ENCODE measurements at regions not wholly inside any gene's neighbourhood (a gene's known extent, or its start where the extent isn't known, plus 50 kb on each side); places are given as distances from the start of the nearest gene placed in this dataset.
A peak's percentile ranks its signal among the peaks of the same experiment; 100 is the strongest.
"Not testable (repeated sequence)": the region's sequence is repeated elsewhere in the genome, so short reads cannot be mapped to it uniquely, and the experiment has no call there.

DNA sequence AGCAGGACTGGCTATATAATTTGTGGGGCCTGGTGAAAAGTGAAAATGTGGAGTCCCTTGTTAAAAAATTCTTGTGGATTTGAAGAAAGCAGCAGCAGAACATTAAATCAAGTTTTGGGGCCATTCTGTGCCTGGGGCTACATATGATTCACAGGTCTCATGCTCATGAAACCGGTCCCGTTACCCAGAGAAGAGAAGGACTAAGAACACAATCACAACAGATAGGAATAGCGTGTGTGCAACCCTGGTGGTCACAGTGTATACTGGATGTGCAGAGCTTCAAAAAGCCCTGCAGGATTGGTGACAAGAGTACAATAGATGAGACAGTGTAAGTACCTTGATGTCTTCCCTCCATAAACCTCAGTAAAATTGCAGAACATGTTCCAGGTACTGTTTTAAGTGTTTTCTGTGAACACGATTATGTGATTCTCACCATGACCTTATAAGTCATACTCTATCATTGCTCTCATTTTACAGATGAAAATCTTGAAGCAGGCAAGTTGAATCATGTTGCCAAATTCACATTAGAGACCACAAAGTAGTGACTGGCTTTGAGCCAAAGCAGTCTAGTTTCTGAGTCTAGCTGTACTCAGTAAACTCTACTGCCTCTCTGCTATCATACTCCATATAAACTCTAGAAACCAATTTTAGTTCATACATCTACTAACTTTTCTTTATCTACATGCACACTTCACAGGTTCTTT is 636.5 kb downstream of the TAF11L14 start:
- no peak for DNase-seq

DNA sequence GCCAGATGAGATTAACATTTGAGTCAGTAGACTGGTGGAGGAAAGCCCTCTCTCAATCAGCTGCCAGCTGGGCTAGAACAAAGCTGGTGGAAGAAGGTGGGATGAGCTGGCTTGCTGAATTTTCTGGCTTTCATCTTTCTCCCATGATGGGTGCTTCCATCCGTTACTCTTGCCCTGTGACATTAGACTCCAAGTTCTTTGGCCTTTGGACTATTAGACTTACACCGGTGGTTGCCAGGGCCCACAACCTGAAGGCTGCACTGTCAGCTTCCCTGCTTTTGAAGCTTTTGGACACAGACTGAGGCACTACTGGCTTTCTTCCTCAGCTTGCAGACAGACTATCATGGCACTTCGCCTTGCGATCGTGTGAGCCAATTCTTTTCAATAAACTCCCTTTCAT is 642.7 kb downstream of the TAF11L14 start:
- DNase-seq = no peak

DNA sequence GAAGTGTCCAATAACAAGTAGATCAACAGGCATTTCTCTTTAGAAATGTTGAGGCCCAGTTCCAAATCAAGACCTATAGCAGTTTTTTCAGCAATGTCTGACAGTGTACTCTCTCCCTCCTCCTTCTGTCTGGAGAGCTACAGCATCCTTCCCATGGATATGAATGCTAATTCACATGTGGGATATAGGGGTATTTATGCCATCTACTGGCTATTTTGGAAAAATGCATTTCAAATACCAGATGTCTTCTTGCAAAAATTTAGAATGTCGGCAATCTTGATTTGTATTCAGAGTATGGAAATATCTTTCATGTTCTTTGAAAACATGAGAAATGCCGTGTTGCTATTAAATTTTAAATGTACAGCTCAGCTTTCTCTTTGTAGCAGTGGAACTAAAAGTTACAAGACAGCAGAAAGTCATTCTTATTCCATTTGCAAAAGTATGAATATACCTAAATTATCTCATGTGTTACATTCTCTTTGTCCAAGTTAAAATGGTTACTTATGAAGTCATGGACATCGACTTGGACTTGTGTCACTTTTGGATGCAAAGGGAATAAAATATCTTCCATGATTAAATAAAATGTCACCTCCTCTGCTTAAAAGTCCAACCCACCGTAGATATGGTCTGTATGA is 647.8 kb downstream of the TAF11L14 start:
- DNase-seq = peak; percentile 8

DNA sequence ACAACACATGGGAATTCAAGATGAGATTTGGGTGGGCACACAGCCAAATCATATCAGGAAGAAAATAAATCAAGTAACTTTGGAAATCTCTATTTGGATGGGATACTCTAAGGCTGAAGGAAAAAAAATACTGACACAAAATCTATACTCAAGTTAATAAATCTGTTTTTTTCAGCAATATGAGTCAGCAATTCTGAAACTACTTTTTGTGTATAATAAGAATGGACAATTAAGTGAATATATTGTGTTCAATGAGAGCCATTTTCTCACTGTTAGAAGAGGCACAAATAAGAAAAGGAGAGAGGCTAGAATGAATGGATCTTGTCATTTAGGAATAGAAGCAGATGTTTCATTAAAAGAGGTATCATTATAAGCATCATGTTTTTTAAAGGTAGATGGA is 651.0 kb downstream of the TAF11L14 start:
- DNase-seq = no peak

DNA sequence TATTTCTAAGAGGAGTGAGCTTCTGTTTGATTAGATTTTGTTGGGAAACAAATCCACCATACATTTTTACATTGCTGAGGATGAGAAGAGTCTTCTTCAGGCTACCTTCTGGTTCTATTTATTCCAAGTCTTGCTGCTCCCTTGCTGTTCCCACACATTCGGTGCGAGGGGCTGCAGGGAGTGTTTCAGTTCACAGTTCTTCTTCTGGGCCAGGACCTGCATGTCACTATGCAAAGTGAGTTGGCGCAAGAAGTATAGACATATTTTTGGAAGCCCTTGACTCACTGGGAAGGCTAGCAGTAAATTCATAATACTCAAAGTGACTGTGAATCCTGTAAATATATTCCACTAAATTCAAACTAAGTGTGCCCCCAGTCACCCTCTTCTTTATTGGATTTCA is 657.9 kb downstream of the TAF11L14 start:
- no peak for DNase-seq

- not testable (repeated sequence) for DNase-seq
These were observed 661.4 kb downstream of the TAF11L14 start for GRCh38 chr5:18295696-18296095.

GRCh38 chr5:18299166-18299565 is 664.9 kb downstream of the TAF11L14 start:
- DNase-seq = no peak

DNA sequence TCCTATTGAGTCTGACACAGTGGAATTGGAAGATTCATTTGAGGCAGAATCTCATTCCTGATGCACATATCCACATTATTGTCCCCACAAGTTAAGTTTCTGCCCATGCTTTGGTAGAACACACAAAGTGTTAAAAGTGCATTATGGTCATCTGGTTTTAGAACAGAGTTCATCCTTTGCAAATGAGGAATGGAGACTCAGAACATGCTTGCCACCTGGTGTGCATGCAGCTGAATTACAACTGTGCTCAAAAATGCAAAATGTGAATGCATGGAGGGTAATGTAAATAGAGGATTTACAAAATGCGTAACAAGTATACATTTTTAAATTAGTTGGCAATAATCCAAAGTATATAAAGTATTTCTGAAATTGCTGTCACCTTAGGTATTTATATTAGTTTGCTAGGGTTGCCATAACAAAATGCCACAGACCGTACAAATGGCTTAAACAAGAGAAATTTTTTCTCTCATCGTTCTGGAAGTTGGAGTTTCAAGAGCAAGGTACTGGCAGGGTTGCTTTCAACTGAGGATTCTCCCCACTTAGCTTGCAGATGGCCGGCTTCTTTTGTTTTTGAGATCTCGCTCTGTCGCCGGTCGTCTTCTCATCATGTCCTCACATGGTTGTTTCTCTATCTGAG is 671.1 kb downstream of the TAF11L14 start:
- DNase-seq = no peak

- no peak for DNase-seq
These were observed 677.0 kb downstream of the TAF11L14 start for GRCh38 chr5:18311266-18311665.

GRCh38 chr5:18312016-18312415 is 677.8 kb downstream of the TAF11L14 start:
- no peak for DNase-seq

DNA sequence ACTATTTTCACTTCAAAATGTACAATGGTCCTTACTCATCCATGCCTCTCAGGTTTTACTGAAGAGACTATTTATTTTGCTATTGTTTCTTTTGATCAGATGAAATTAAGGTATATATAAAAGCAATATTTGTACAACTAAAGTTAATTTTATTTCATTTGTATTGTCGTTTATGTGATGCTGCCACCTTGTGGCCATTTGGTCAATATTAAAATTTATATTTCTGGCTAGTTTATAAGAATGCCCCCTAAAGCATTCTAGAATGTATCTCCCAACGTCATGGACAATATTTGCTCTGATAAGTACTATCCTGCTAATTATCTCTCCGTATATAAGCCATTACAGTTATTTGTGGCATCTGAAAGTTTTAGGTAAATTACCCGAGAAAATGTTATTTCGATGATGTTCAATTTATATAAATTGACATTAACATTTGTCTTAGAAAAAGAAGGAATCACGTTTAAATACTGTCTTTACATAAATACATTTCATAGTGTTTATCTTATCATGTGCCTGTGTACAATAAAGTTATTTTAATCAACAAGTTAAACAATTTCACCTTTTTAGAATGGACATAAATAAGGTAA is 680.0 kb downstream of the TAF11L14 start:
- DNase-seq = no peak

DNA sequence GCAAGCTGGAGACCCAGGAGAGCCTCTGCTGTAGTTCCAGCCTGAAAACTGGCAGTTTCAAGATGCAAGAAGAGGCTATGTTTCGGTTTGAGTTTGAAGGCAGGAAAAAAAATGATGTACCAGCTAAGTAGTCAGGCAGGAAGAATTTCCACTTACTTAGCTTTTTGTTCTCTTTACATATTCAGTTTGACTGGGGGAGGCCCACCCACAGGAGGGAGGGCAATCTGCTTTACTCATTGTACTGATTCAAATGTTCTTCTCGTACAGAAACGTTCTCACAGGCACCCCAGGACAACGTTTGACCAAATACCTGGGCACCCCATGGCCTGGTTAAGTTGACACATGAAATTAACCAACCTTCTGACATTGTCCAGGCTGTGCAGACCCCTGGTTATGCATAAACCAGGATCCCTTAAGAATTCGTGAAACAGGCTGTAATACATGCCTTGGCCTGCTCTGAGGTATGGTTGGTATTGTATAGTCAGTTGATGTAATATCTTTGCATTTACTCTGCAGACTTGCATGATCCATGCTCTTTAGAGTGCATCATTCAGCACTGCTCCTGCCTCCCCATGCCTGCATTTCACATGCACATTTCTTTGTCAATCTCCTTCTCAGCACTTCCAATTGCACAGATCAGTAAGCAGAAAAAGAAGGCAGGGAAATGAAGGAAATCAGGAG is 687.1 kb downstream of the TAF11L14 start:
- no peak for DNase-seq

DNA sequence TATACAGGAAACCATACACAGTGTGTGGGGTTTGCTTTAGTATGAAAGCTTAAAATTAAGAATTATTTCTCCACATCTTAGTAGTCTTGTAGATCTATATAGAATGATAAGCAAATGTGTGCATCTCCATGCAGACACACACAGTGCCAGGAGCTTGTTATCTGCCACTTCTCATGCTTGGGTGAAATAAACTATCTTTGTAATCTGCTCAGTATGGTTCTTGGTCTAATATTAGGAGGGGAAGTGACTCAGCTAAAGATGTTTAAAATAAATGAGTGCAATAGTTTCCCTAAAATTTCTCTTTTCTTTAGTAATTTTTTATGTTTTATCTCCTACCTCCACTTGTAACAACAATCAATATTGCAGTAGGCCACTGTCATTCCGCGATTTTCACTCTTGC is 689.6 kb downstream of the TAF11L14 start:
- DNase-seq = no peak

GRCh38 chr5:18325431-18325830 is 691.2 kb downstream of the TAF11L14 start:
- no peak for DNase-seq

GRCh38 chr5:18329328-18329727 is 695.1 kb downstream of the TAF11L14 start:
- no peak for DNase-seq

DNA sequence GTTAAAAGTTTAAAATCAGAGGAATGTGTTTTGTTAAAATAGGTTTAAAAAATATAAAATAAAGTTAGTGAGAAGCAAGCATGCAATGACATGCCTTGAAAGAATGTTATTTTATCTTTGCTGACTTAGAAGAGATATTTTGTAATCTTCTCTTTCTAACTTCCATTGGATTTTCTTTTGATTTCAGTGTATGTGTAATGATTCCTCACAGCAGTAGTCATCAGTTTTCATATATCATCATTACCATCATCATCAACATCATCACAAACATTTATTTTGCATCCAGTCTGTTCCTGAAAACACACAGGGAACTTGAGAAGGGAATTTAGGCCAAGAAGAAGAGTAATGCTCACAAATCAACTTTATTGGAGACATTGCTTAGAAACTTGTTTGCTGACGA is 699.6 kb downstream of the TAF11L14 start:
- DNase-seq = no peak

DNA sequence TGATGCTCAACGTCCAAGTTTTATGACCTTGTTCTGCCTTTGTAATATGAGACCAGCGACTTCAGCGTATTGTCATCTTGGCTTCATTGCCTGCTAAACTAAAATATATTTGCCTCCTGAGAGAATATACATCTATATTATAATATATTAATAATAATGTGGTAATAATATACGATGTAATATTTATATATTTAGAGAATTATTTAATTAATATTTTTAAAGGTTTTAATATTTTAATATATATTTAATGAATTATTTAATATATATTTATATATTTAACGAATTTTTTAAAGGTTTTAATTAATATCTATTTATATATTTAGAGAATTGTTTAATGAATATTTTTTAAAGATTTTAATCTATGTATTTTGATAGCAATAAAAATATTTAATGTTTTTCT is 700.7 kb downstream of the TAF11L14 start:
- DNase-seq = no peak

- no peak for DNase-seq
These were observed 720.6 kb downstream of the TAF11L14 start for GRCh38 chr5:18354828-18355227.

DNA sequence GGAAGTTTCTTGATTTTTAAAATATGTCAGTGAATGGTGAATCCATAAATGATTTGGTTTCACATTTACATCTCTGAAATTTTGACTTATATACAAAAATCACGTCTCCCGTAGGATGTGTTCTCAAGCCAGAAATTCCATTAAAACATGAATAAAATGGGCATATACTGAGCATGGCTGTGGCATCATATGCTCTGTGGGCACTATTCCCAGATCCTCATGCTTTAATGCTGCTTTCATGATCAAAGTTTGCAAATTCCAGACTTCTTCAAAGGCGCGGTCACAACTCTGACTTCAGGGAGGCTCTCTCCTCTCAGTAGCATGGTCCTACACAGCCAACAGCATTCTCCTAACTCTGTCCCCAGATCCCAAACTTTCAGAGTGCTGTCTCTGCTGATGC is 723.2 kb downstream of the TAF11L14 start:
- DNase-seq = no peak

DNA sequence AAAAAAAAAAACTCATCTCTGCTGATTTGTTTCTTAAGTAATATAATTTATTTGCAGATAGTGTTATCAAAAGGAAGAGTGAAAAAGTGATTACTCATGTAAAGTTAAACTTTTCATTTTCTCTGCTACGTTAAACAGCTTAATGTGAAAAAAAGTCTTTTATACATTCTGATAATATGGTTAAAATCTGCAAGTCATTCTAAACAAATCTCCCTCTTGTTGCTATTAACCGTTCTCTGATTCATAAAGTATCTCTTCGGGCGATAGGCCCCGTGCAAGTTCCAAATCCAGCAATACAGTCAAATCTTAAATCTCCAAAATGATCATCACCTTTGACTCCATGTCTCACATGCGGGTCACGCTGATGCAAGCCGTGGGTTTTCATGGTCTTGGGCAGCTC is 732.0 kb downstream of the TAF11L14 start:
- no peak for DNase-seq

- DNase-seq = no peak
These were observed 736.3 kb downstream of the TAF11L14 start for GRCh38 chr5:18370531-18370930.

- no peak for DNase-seq
These were observed 741.4 kb downstream of the TAF11L14 start for GRCh38 chr5:18375641-18376040.

GRCh38 chr5:18378066-18378465 is 743.8 kb downstream of the TAF11L14 start:
- DNase-seq = no peak

Measured in NCI-H2029 (cell line).